GM18508 (cell line): ENCODE measurements at regions not wholly inside any gene's neighbourhood (a gene's known extent, or its start where the extent isn't known, plus 50 kb on each side); places are given as distances from the start of the nearest gene placed in this dataset.
"Not testable (repeated sequence)": the region's sequence is repeated elsewhere in the genome, so short reads cannot be mapped to it uniquely, and the experiment has no call there.

ENCODE experiments used
- ATAC-seq: cut with Tn5 transposase; IDR thresholded peaks from one replicate; pipeline ENCODE4 v1.9.1; 2021; ENCODE audit warnings: moderate number of reproducible peaks; ENCODE audit not compliant: insufficient read depth, unreplicated experiment

DNA sequence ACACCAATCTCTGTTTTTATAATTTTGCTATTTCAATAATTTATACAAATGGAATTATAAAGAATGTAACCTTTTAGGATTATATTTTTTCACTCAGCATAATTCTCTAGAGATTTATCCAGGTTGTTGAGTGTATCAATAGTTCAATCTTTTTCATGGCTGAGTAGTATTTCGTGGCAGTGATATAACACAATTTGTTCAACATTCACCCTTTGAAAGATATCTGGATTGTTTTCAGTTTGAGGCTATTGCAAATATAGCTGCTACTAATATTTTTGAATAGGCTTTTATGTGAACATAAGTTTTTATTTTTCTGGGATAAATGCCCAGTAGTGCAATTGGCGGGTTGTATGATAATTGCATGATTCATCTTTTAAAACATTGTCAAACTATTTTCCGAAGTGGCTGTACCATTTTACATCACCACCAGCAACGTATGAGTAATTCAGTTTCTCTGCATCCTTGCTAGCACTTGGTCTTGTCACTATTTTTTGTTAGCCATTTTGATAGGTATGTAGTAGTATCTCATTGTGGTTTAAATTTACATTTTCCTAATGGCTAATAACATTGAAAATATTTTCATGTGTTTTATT, 55.6 kb upstream of the ABCD3 start:
- no peak for ATAC-seq

- no peak for ATAC-seq
Measured at GRCh38 chr1:94358630-94359599, 59.3 kb upstream of the ABCD3 start.

GRCh38 chr1:94357661-94358060, 60.5 kb upstream of the ABCD3 start:
- ATAC-seq, result no peak

GRCh38 chr1:94355485-94355980, 62.7 kb upstream of the ABCD3 start:
- no peak for ATAC-seq

DNA sequence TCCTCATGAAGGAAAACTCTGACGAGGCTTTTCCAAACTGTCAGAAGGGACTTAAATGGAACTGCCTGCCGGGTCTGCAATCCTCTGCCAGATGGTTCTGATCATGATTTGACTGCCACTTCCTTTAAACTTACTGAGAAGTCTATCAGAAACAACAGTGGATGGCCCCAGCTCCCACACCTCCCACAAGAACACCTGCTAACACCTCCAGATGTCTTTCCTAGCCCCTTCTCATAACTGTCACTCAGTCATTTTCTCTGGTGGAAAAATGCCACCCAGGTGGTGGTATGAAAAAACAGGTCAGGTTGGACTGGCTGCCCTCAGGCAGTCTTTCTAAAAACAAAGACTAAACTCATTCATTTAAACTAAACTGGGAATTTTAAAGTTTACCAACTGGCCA, 66.7 kb upstream of the ABCD3 start:
- no peak for ATAC-seq

- no peak for ATAC-seq
Measured at GRCh38 chr1:94350350-94350924, 67.8 kb upstream of the ABCD3 start.

DNA sequence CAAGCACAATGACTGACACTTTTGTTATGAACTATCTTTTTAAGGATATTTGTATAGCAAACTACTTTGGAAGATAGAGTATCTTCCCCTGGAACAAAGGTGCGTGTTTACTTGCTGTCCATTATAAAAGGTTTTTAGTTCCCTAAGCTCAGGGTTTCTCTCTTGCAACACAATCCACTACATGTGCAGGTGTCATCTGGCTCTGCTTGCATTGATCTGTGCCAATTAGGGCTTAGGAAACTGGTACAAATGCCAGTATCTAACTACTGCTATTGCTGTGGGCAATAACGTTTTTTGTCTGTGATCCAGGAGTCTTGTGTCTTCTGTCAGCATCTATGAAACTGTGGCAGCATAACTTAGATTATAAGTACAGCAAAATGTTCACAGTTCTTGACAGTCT, 68.3 kb upstream of the ABCD3 start:
- ATAC-seq, result no peak

GRCh38 chr1:94348386-94348785, 69.8 kb upstream of the ABCD3 start:
- not testable (repeated sequence) for ATAC-seq

DNA sequence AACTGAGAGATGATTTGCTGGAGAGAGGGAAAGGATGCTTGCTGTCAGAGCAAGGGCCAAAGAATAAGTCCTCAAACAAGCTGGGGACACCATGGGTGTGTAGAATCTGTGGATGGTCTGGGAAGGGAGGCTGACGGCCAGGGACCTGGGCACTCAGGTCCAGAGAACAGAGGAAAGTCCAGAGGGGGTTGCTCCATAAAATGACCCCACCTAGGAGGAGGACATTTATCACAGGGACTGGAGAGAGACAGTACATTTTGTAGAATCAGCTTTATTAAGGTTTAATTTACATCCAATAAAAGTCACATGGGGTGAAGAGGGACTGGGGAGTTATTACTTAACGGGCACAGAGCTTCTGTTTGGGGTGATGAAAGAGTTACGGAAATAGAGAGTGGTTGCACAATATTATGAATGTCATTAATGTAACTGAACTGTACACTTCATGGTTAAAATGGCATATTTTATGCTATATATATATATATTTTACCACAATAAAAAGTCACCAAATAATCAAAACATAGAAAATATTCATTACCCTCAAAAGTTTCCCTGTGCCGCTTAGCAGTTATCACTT, 73.0 kb upstream of the ABCD3 start:
- no peak for ATAC-seq

GRCh38 chr1:94342416-94342815, 75.8 kb upstream of the ABCD3 start:
- no peak for ATAC-seq

DNA sequence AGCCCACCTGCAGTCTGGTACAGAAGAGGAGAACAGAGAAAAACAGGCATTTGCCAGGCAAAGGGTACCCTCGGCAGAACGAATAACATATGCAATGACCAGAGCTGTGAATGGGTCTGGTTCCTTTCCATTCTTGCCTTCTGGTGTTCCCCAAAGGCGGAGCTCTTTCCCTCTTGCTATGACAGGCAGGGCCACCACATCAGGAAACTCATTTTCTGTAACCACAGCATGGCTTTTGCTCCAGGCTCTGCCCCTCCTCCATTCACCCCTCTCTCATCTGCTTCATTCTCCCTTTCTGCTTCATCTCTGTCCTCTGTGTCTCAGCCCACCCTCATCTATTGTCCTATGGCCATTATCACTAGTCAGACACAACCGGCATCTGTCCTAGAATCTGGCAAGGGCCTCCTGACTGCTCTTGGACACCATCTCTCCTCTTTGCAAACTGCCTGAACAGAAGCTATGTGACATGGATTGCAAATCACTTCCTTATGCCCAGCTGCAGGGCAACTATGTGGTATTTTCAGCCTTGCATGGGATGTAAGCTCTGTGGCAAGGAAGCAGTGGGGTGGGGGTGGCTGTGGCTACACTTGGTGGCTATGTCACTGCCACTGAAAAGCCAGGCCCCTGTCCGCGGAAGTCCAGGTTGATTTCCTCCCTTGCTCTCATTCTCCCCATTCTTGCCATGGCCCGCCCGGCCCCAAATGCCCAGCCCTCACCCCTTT, 78.8 kb upstream of the ABCD3 start:
- no peak for ATAC-seq

- ATAC-seq, result no peak
Measured at GRCh38 chr1:94336991-94337390, 81.2 kb upstream of the ABCD3 start.

GRCh38 chr1:94335950-94336349, 82.2 kb upstream of the ABCD3 start:
- ATAC-seq, result peak; percentile 32

- ATAC-seq, result no peak
Measured at GRCh38 chr1:94335447-94335846, 82.7 kb upstream of the ABCD3 start.

GRCh38 chr1:94334764-94335163, 83.4 kb upstream of the ABCD3 start:
- ATAC-seq, result no peak

DNA sequence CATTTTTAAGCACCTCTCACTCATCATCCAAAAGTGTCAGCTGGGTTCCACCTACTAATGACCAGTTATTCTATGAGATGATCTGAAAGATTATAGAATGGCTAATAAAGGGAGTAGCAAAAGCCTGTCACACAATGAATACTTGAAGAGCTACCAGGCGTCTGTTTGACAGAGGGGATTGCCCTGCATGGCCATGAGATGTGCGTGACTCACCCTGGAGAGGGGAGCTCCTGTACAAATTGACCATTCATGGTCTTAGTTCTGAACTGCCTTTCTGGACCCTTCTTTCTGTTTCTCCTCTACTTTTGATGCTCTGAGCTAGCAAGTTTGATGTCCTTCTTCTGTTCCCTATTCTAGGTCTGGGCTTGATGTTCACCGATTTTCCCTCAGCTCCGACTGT, 85.2 kb upstream of the ABCD3 start:
- peak; percentile 39 for ATAC-seq

DNA sequence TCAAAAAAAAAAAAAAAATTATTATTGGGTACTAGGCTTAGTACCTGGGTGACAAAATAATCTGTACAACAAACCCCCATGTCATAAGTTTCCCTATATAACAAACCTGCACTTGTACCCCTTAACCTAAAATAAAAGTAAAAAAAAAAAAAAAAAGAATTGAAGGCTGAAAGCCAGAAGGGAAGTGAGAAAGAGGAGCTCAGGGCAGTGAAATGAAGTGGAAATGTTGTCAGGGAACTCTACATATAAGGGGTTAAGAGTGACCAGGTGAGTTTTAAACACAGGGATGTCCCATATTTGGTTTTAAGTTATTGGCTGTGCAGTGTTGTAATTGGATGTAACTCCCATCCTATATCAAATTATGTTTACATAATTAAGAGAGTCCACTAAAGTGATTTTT, 85.7 kb upstream of the ABCD3 start:
- ATAC-seq, result no peak

- no peak for ATAC-seq
Measured at GRCh38 chr1:94329986-94330385, 88.2 kb upstream of the ABCD3 start.

- ATAC-seq, result no peak
Measured at GRCh38 chr1:94329276-94329675, 88.9 kb upstream of the ABCD3 start.

DNA sequence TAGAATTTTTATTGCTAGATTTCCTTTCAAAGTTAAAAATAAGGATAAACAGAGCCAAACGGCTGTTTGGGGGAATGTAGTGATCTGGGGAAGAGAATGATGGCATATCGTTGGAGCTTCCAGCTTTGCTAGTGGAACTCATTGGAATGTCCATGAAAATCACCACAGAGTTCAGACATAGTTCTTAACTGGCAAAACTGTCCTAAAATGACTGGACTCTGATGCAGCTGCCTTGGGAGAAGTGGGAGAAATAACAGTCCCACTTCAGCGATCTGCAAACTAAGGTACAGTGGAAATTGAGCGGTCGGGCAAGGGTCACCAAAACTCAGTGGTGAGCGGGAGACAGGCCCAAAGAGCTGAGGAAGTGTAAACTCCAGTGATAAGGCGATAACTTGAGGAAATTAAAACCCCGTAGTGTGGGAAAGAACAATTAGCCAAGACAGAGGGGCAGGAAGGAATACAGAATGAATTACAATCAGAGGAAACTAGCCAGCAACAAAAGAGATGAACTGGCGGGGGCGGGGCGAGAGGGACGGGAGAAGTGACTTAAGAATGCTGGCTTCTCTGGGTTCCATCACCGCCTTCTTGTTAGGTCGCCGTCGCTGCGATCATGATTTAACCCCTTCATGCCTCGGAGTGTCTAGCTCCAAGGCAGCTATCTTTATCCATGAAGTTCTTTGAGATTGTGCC, 89.8 kb upstream of the ARHGAP29 start:
- ATAC-seq, result no peak
